Brain microvascular endothelial cell (primary cell): ENCODE measurements at regions not wholly inside any gene's neighbourhood (a gene's known extent, or its start where the extent isn't known, plus 50 kb on each side); places are given as distances from the start of the nearest gene placed in this dataset.

Source experiments
- DNase-seq: peaks from one replicate; pipeline ENCODE4 v3.0.0-alpha.2; 2020
- H3K27ac ChIP-seq: fragments of 250-450 bp; sonication (Bioruptor Pico); 2 replicates; pipeline ENCODE4 v1.5.1; 2020; ENCODE audit warnings: mild to moderate bottlenecking, moderate library complexity
- H3K27me3 ChIP-seq: fragments of 250-450 bp; sonication (Bioruptor Pico); replicated peaks from 2 replicates; pipeline ENCODE4 v1.5.1; 2020; ENCODE audit warnings: mild to moderate bottlenecking
- H3K36me3 ChIP-seq: fragments of 250-450 bp; sonication (Bioruptor Pico); replicated peaks from 2 replicates; pipeline ENCODE4 v1.5.1; 2020; ENCODE audit warnings: mild to moderate bottlenecking
- H3K4me3 ChIP-seq: 2 replicates; pipeline ENCODE4 v1.5.1; 2011; ENCODE audit warnings: low read depth, mild to moderate bottlenecking, control low read depth, low read length, moderate library complexity
- CTCF ChIP-seq: IDR thresholded peaks from 2 replicates; pipeline ENCODE4 v1.5.1; 2011; ENCODE audit warnings: low read depth, mild to moderate bottlenecking, moderate library complexity, low read length, control low read depth, inconsistent platforms; ENCODE audit errors: missing control alignments
- in situ Hi-C: cut with HindIII; loops from 2 replicates; pipeline ENCODE4 v1.10.0; 2017; ENCODE audit warnings: low sequenced_read_pairs, low pct_ligation_motif_present

DNA sequence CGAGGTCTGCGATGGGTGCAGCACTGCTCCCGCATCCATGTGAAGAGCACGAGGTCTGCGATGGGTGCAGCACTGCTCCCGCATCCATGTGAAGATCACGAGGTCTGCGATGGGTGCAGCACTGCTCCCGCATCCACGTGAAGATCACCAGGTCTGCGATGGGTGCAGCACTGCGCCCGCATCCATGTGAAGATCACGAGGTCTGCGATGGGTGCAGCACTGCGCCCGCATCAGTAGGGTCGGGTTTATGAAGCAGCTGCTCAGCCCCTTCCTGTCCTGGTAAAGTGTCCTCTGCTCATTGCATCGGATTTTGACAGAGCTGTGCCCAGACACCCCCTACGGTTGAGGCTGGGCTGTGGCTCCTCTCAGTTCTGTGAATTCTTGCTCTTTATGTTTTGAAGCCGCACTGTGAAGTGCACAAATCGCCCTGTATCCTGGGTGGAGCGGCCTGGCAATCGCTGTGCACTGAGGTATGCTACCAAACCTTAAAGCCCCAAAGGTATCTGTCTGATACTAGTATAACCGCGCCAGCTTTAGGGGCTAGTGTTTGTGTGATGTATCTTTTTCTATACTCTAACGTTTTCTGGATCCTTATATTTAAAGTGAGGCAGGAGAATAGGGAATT is 98.7 kb downstream of the CPZ start:
- peaks cover 3% of the 10 kb centered on the region for H3K27me3 ChIP-seq
- no peak for TF ChIP-seq CTCF
- no peak overlapping the region for H3K4me3 ChIP-seq
- in situ Hi-C loops = no loop called here
- DNase-seq = no peak
- no peak overlapping the region for H3K27ac ChIP-seq
- H3K36me3 ChIP-seq = no peaks in the 10 kb centered on the region

DNA sequence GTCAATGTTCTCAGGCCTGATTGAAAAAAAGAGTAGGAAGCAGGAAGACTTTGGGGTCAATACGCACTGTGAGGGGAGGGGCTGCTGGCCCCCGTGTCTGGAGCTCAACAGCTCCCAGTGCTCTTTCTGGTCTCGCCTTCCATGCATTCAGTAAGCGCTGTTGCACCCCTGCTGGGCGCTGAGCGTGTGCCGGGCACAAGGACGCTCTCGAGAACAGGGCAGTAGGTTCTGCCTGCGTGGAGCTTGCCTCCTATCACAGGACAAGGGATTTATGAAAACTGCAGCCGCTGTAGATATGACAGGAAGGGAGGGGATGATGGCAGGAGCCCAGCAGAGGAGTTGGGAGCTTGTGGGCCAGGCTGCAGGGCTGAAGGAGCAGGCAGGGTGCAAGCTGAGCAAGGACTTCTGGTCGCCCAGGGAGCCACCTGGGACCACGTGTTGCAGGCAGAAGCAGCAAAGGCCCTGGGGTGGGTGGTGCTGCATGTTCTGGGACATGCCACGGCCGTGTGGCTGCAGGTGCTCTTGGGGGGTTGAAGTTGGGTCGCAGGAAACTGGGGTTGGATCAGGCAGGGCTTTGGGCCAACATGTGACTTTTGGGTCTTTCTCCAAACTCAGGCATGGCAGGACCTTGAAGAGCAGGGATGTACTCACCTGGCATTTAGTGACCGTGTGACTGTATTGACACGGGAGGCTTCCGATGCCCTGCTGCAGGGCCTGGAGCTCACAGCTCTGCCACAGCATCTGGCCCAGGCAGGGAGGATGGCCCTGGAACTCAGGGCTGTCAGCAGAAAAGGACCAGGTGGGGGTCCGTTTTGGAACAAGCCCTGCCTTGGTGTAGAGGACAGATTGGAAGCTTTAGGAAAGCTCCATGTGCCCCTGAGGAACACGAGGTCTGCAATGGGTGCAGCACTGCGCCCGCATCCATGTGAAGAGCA is 97.9 kb downstream of the CPZ start:
- no peaks in the 10 kb centered on the region for H3K36me3 ChIP-seq
- H3K27me3 ChIP-seq = peaks cover 3% of the 10 kb centered on the region
- no peak overlapping the region for H3K4me3 ChIP-seq
- H3K27ac ChIP-seq = no peak overlapping the region
- DNase-seq = no peak
- in situ Hi-C loops = no loop called here
- TF ChIP-seq CTCF = no peak

- Histone ChIP-seq H3K4me3 (no peak overlapping the region), H3K27ac (no peak overlapping the region), H3K36me3 (no peaks in the 10 kb centered on the region), H3K27me3 (peaks cover 3% of the 10 kb centered on the region)
- TF ChIP-seq CTCF = no peak
- no peak for DNase-seq
- in situ Hi-C loops = no loop called here
These were observed 97.2 kb downstream of the CPZ start for GRCh38 chr4:8689741-8690140.

DNA sequence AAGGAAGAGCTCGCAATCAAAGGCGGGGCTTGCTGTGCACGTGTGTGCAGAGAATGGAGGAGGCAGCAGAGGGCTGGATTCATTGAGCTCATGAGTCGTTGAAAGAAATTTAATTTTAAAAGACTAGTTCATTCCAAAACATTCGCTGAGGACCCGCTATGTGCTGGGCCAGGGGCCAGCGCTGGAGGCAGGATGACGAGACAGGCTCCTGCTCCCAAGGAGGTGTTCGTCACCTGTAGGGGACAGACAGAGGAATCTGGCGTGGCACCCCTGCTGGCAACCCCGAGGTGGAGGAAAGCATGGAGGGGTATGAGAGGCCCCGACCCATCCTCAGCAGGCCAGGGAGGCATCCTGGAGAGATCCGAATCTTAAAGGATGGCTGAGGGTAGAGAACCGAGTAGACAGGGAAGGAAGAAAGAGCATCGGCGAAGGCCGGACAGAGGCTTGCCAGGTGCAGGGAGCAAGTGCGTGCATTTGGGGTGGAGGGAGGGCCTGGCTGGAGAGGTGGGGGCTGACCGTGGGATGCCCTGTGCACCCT is 96.4 kb downstream of the CPZ start:
- no peak overlapping the region for H3K27ac ChIP-seq
- in situ Hi-C loops = no loop called here
- no peak for DNase-seq
- H3K4me3 ChIP-seq = no peak overlapping the region
- TF ChIP-seq CTCF = no peak
- peaks cover 3% of the 10 kb centered on the region for H3K27me3 ChIP-seq
- no peaks in the 10 kb centered on the region for H3K36me3 ChIP-seq

GRCh38 chr4:8688041-8688907 is 95.7 kb downstream of the CPZ start:
- in situ Hi-C loops = no loop called here
- Histone ChIP-seq H3K36me3 (no peaks in the 10 kb centered on the region), H3K4me3 (no peak overlapping the region), H3K27me3 (peaks cover 3% of the 10 kb centered on the region), H3K27ac (no peak overlapping the region)
- DNase-seq = peak; percentile 3
- peak; percentile 44 for TF ChIP-seq CTCF
